Aorta (tissue), 5 donors: ENCODE measurements at regions not wholly inside any gene's neighbourhood (a gene's known extent, or its start where the extent isn't known, plus 50 kb on each side); places are given as distances from the start of the nearest gene placed in this dataset.

Experiments used
- ATAC-seq: fragments of 200-7000 bp; cut with Tn5 transposase; one replicate; pipeline ENCODE4 v1.9.1; 2022; ENCODE audit warnings: moderate library complexity; ENCODE audit not compliant: low FRiP score
- DNase-seq, 2 donors: peaks; one replicate each; pipeline ENCODE4 v3.0.0-alpha.2; 2020
- H3K27ac ChIP-seq, 2 donors: one replicate each; pipeline ENCODE4 v1.5.1; 2013; ENCODE audit warnings: low read length in 2 of 2, mild to moderate bottlenecking in 2 of 2, moderate library complexity in 2 of 2, control low read depth in 1 of 2, inconsistent platforms in 1 of 2, low read depth in 1 of 2
- H3K27me3 ChIP-seq, 2 donors: one replicate each; pipeline ENCODE4 v1.6.1; 2013; ENCODE audit warnings: control low read depth in 1 of 2, low read length in 1 of 2, mild to moderate bottlenecking in 1 of 2, moderate library complexity in 1 of 2; ENCODE audit not compliant: insufficient read depth in 2 of 2, control insufficient read depth in 1 of 2
- H3K36me3 ChIP-seq, 2 donors: one replicate each; pipeline ENCODE4 v1.6.1; 2013; ENCODE audit warnings: control low read depth in 1 of 2, low read length in 1 of 2, mild to moderate bottlenecking in 1 of 2; ENCODE audit not compliant: insufficient read depth in 2 of 2, control insufficient read depth in 1 of 2
- H3K4me1 ChIP-seq, 2 donors: one replicate each; pipeline ENCODE4 v1.6.1; 2013; ENCODE audit warnings: low read length in 2 of 2, control low read depth in 1 of 2, mild to moderate bottlenecking in 1 of 2, moderate library complexity in 1 of 2; ENCODE audit not compliant: insufficient read depth in 2 of 2, control insufficient read depth in 1 of 2
- H3K4me3 ChIP-seq, 2 donors: one replicate each; pipeline ENCODE4 v1.5.1; 2013; ENCODE audit warnings: low read length in 2 of 2, control low read depth in 1 of 2, mild to moderate bottlenecking in 1 of 2
- H3K9me3 ChIP-seq: one replicate; pipeline ENCODE4 v1.6.1; 2013; ENCODE audit warnings: mild to moderate bottlenecking, low read length; ENCODE audit not compliant: control insufficient read depth
- WGBS, 2 donors: extraction: QIAGEN DNeasy Blood & Tissue Kit; methylation state at CpG; one replicate each; pipeline ENCODE4 v1.1.7; 2013; 5-methylcytosine and 5-hydroxymethylcytosine counted together
- intact Hi-C, 2 donors: fragments of 100-400 bp; cut with DNase I; formaldehyde crosslinking; loops; one replicate each; pipeline versions ENCODE4 v1.14.2 to v1.15.0; 2022
- donor health status: healthy with polysubstance abuse.
- donor health status: Bipolar disorder and iron deficiency.
- donor health status: DM: no; HTN: no; CAD: no.
- donor health status: DM: no; HTN: no; CAD: no.
- donor health status: DM: yes; HTN: yes; CAD: no.

DNA sequence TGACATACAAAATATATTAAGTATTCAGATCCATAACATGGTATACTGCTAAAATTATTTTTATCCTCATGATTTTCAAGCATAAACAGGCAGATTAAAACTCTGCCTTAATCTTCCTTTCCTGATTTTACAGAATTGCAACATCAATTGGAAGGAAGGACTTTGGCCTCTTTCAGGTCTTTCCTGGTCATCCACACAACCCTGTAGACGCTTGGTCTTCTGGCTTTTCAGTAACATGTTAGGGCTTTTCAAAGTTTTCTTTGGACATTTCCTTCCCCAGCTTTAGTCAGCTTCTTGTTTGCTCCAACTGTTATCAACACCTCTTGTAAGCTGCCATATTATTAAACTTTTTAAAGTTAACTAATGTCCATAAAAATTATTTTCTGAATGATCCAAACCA lies 1364.9 kb upstream of the NRXN1 start:
- H3K9me3 ChIP-seq, result no peaks in the 10 kb centered on the region
- no peaks in the 10 kb centered on the region for H3K36me3 ChIP-seq
- intact Hi-C loops, result no loop called here
- H3K4me3 ChIP-seq, result no peak overlapping the region
- no peaks in the 10 kb centered on the region for H3K4me1 ChIP-seq
- H3K27me3 ChIP-seq, result no peaks in the 10 kb centered on the region
- WGBS, 2 donors, result 21 to 23% methylated on average over 1 of the region's 1 CpG
- H3K27ac ChIP-seq, result no peak overlapping the region
- DNase-seq, result no peak
- ATAC-seq, result peak; percentile 81

DNA sequence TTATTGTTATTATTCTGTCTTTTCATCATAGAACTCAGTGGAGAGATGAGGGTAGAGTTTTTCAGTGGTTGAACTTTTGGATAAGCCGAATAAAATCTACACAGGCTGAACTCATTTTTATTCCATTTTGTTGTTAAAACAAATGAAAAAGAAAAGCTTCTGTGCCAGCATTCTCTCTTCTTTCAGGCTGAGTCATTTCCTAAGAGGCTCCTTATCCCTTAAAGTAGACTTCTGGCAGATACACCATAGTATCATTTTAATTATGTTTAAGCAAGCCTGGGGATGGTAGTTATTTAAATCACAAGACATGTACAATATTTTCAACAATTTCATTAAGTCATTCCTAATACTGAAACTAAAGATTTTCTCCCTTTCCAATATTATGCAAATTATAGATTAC lies 1364.0 kb upstream of the NRXN1 start:
- H3K27ac ChIP-seq, result no peak overlapping the region
- H3K27me3 ChIP-seq, result no peaks in the 10 kb centered on the region
- no peak overlapping the region for H3K4me3 ChIP-seq
- H3K9me3 ChIP-seq, result no peaks in the 10 kb centered on the region
- DNase-seq (no peak), ATAC-seq (peak; percentile 69)
- intact Hi-C loops, result no loop called here
- WGBS, 2 donors, result 71 to 81% methylated on average over 1 of the region's 1 CpG
- no peaks in the 10 kb centered on the region for H3K36me3 ChIP-seq
- H3K4me1 ChIP-seq, result no peaks in the 10 kb centered on the region

DNA sequence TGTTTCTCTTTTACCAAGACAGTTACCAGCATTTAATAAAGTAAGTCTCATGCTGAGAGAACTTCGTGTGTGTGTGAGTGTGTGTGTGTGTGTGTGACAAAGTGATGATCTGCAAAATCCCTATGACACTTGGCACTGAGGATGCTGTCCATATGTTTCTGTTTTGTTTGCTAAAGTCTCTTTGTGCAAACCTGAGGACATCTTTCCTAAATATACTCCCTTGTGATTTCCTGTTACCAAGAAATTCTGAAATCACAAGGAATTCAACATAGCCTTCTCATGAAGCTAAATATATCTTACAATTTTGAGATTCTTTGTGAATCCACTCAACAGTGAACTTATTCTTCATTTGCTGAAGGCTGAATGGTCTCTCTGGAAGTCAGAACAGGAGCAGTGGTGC lies 1359.7 kb upstream of the NRXN1 start:
- H3K27ac ChIP-seq, result no peak overlapping the region
- no peaks in the 10 kb centered on the region for H3K4me1 ChIP-seq
- intact Hi-C loops, result no loop called here
- no peak overlapping the region for H3K4me3 ChIP-seq
- H3K36me3 ChIP-seq, result no peaks in the 10 kb centered on the region
- no peaks in the 10 kb centered on the region for H3K9me3 ChIP-seq
- ATAC-seq (no peak), DNase-seq (no peak)
- H3K27me3 ChIP-seq, result no peaks in the 10 kb centered on the region
- WGBS, 2 donors, result 50 to 52% methylated on average over 1 of the region's 1 CpG

DNA sequence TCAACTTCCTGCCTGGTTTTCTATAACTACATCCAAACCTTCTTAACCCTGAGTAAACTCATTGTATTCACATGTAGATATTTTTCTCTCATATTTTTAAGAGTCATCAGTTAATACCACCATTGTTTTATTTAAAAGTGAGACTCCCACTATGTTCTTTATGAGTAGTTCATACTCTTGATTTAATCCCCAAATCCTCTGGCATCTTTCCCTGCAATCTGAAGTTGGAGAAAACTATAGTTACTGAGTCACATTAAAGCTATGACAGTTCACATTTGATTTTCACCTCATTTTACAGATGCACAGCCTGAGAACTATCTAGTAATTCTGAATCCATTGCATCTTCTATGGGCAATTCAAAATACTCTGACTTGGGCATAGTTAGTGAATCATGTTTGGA lies 1358.7 kb upstream of the NRXN1 start:
- Histone ChIP-seq H3K27ac (no peak overlapping the region), H3K36me3 (no peaks in the 10 kb centered on the region), H3K4me3 (no peak overlapping the region), H3K27me3 (no peaks in the 10 kb centered on the region), H3K4me1 (no peaks in the 10 kb centered on the region), H3K9me3 (no peaks in the 10 kb centered on the region)
- DNase-seq, result no peak
- intact Hi-C loops, result no loop called here
- ATAC-seq, result no peak

DNA sequence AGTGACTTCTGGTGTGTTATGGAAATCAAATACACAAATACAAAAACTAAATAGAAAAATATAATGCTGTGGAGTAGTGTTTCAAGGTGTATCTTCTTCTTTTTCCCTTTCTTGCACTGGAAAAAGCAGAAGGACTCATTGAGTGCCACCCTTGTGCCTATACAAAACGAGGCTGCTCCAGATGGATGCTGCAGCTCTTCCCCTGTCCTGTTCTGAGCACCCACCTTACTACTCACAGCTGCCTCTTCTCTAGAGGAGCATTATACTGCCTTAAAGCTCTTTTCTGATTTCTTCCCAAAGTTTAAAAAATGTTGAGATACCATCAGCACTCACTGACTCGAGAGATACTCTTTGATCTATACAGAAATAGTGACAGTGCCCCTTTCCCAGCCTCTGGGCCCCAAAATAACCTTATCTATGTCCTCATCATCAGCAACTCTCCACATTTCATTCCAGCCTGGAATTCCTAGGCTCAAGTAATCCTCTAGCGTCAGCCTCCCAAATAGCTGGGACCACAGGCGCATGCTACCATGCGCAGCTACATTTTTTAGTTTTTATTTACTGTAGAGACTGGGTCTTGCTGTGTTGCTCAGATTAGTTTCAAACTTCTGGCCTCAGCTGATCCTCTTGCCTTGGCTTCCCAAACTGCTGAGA lies 1356.1 kb upstream of the NRXN1 start:
- WGBS, 2 donors, result 93 to 94% methylated on average over 5 of the region's 5 CpGs
- no peaks in the 10 kb centered on the region for H3K27me3 ChIP-seq
- intact Hi-C loops, result no loop called here

DNA sequence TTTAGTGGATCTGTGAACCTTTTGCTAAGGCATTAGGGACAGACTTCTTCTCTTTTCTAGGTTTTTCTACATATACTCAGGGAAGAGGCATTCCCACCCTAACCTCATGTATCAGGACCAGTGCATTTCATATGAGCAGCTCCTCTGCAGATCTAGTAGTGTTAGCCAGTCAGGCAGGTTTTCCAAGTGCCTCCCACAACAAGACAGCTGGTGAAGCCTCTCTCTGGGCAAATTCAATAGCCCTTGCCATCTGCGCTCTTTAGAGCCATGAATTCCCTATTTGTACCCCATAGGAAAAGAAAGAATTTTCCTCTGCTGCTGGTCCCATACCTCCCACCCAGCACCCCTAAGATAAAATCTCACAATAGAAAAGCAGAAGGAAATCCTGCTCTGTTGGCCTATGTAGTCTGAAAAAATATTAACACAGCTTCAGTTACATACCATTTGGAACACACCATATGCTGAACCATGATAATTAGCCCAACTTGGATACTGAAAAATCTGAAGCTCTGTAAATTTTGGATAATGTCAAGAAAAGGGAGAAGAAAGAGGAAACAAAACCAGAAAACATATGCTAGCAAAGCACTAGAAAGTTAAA lies 1354.6 kb upstream of the NRXN1 start:
- ATAC-seq (no peak), DNase-seq (no peak)
- H3K27me3 ChIP-seq, result no peaks in the 10 kb centered on the region
- intact Hi-C loops, result no loop called here
- H3K4me3 ChIP-seq, result no peak overlapping the region
- WGBS, 2 donors, result 99 to 100% methylated on average over 1 of the region's 1 CpG
- H3K27ac ChIP-seq, result no peak overlapping the region
- H3K36me3 ChIP-seq, result no peaks in the 10 kb centered on the region
- no peaks in the 10 kb centered on the region for H3K4me1 ChIP-seq
- no peaks in the 10 kb centered on the region for H3K9me3 ChIP-seq

More for the DNA sequence above, 1356.1 kb upstream of the NRXN1 start:
- ATAC-seq (no peak), DNase-seq (no peak)
- no peaks in the 10 kb centered on the region for H3K36me3 ChIP-seq
- no peak overlapping the region for H3K4me3 ChIP-seq
- H3K27ac ChIP-seq, result no peak overlapping the region
- no peaks in the 10 kb centered on the region for H3K4me1 ChIP-seq
- H3K9me3 ChIP-seq, result no peaks in the 10 kb centered on the region

DNA sequence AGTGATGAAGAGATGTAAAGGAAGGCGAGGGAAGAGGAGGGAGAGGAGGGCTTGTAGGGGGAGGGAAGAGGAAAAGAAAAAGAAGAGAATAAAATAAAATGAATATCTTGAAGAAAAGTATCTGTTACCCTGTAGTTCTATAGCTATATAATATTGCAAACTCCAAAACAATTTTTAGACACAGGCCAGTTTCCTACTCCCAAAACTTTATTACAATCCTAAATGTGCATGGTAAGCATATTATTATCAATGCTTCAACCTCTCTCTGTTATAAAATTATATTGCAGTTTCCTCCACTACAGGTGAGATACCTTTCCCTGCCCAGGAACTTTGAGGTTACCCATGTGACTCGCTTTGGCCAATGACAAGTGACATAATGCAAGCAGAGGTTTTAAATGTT lies 1351.6 kb upstream of the NRXN1 start:
- WGBS, 2 donors, result 94 to 98% methylated on average over 2 of the region's 2 CpGs
- Histone ChIP-seq H3K27ac (no peak overlapping the region), H3K9me3 (no peaks in the 10 kb centered on the region), H3K27me3 (no peaks in the 10 kb centered on the region), H3K4me1 (no peaks in the 10 kb centered on the region), H3K4me3 (no peak overlapping the region), H3K36me3 (no peaks in the 10 kb centered on the region)
- no peak for DNase-seq
- no peak for ATAC-seq
- intact Hi-C loops, result no loop called here

DNA sequence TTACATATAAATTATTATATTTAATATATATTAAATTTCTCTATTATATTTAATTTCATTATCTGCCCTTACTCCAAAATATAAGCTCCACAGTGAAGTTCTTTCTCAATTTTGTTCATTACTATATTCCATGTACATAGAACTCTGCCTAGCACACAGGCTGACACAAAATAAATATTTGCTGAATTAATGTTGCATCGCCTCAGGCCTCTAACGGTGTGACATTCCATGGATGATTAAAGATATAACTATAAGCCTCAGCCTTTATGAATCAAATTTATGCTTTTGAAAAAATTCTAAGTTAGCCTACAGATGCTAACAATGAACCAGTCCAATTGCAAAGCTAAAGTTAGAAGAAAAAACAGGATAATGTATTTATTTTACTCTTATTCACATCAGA lies 1337.2 kb upstream of the NRXN1 start:
- Histone ChIP-seq H3K4me3 (no peak overlapping the region), H3K4me1 (no peaks in the 10 kb centered on the region), H3K27ac (no peak overlapping the region), H3K36me3 (no peaks in the 10 kb centered on the region), H3K27me3 (no peaks in the 10 kb centered on the region), H3K9me3 (no peaks in the 10 kb centered on the region)
- DNase-seq, result no peak
- no peak for ATAC-seq
- WGBS, 2 donors, result 82 to 88% methylated on average over 2 of the region's 2 CpGs
- intact Hi-C loops, result no loop called here

DNA sequence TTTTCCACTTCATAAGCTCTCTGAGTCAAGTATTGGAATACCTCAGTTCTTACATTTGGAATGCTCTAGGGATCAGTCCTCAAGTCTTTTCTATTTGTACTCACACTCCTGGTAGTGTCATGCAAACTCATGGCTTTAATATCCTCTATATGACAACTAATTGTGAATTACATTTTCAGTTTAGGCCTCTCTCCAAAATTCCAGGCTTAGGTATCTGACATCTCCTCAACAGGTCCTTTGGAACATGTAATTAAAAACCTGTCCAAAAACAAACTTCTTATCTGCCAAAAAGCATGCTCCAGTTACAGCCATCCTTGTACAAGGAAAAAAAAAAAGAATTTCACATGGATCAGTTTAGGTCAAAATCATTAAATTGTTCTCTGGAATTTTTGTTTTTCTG lies 1336.2 kb upstream of the NRXN1 start:
- H3K4me1 ChIP-seq, result no peaks in the 10 kb centered on the region
- no peak overlapping the region for H3K27ac ChIP-seq
- intact Hi-C loops, result no loop called here
- no peaks in the 10 kb centered on the region for H3K27me3 ChIP-seq
- DNase-seq, result no peak
- peaks cover 2% of the 10 kb centered on the region for H3K9me3 ChIP-seq
- H3K36me3 ChIP-seq, result no peaks in the 10 kb centered on the region
- no peak overlapping the region for H3K4me3 ChIP-seq
- ATAC-seq, result no peak
